Caco-2 (cell line): ENCODE measurements at regions not wholly inside any gene's neighbourhood (a gene's known extent, or its start where the extent isn't known, plus 50 kb on each side); places are given as distances from the start of the nearest gene placed in this dataset.

Experiments
- BruUV-seq: library from RNA; stranded (reverse); fragments of 400-500 nt; replicated peaks from 2 replicates; lab custom pipeline; 2021; lab: Mats Ljungman, UMichigan
- CTCF ChIA-PET: fragments of 300-600 bp; sonication (Branson Sonifier 250); formaldehyde crosslinking; loops from one replicate; lab custom pipeline; 2022; ENCODE audit warnings: antibody characterized with exemption; lab: Charles Lee
- POLR2A ChIA-PET: fragments of 300-600 bp; sonication (Branson Sonifier 250); formaldehyde crosslinking; loops from one replicate; lab custom pipeline; 2022; ENCODE audit warnings: antibody characterized with exemption; lab: Charles Lee
- DNase-seq, 2 experiments: peaks; one replicate each; pipeline versions ENCODE4 v3.0.0 to v3.0.0-alpha.2; 2020 to 2022
- H3K27me3 ChIP-seq: replicated peaks from 2 replicates; pipeline ENCODE4 v1.6.0; 2011; ENCODE audit warnings: low read length; ENCODE audit not compliant: control insufficient read depth, insufficient read depth
- H3K36me3 ChIP-seq: 2 replicates; pipeline ENCODE4 v1.5.1; 2011; ENCODE audit warnings: low read length; ENCODE audit not compliant: control insufficient read depth, insufficient read depth
- H3K4me1 ChIP-seq: fragments of 250-450 bp; sonication (Bioruptor Pico); 2 replicates; pipeline ENCODE4 v1.5.1; 2020; ENCODE audit warnings: mild to moderate bottlenecking
- H3K4me3 ChIP-seq: 2 replicates; pipeline ENCODE4 v1.5.1; 2011; ENCODE audit warnings: low read depth, mild to moderate bottlenecking, control low read depth, low read length
- H3K9me3 ChIP-seq: fragments of 250-450 bp; sonication (Bioruptor Pico); 2 replicates; pipeline ENCODE4 v1.5.1; 2020; ENCODE audit warnings: mild to moderate bottlenecking, moderate library complexity
- H3K27ac Mint-ChIP-seq: one replicate; pipeline ENCODE4 v1.8.0; 2022; ENCODE audit warnings: mixed read lengths; ENCODE audit not compliant: unreplicated experiment
- H3K27me3 Mint-ChIP-seq: one replicate; pipeline ENCODE4 v1.8.0; 2022; ENCODE audit warnings: mixed read lengths; ENCODE audit not compliant: insufficient read depth, unreplicated experiment
- H3K36me3 Mint-ChIP-seq: one replicate; pipeline ENCODE4 v1.8.0; 2022; ENCODE audit warnings: mild to moderate bottlenecking, mixed read lengths; ENCODE audit not compliant: insufficient read depth, unreplicated experiment
- H3K4me1 Mint-ChIP-seq: one replicate; pipeline ENCODE4 v1.8.0; 2022; ENCODE audit warnings: low read depth, mixed read lengths; ENCODE audit not compliant: unreplicated experiment
- H3K4me3 Mint-ChIP-seq: one replicate; pipeline ENCODE4 v1.8.0; 2022; ENCODE audit warnings: mild to moderate bottlenecking, moderate library complexity, mixed read lengths; ENCODE audit not compliant: unreplicated experiment
- H3K9me3 Mint-ChIP-seq: one replicate; pipeline ENCODE4 v1.8.0; 2022; ENCODE audit warnings: mixed read lengths; ENCODE audit not compliant: unreplicated experiment
- intact Hi-C: fragments of 100-400 bp; cut with micrococcal nuclease; formaldehyde crosslinking; loops from one replicate; pipeline ENCODE4 v1.10.0; 2022; ENCODE audit not compliant: unreplicated experiment
- TF ChIP-seq, protein P1 (sequence below), 2 experiments: fragments of 200-600 bp in 1 of 2; IDR thresholded peaks; 1 replicate in 1 of 2; 2 replicates in 1 of 2; pipeline versions ENCODE4 v1.5.1 to v1.8.0; 2011 to 2022; ENCODE audit warnings: antibody characterized with exemption in 1 of 2, control low read depth in 1 of 2, inconsistent platforms in 1 of 2, low read depth in 1 of 2, low read length in 1 of 2, mild to moderate bottlenecking in 1 of 2, moderate library complexity in 1 of 2; ENCODE audit not compliant: insufficient read depth in 1 of 2, severe bottlenecking in 1 of 2, unreplicated experiment in 1 of 2

GRCh38 chr7:41220266-41220665 is 482.6 kb downstream of the INHBA start:
- intact Hi-C loops: no loop called here
- no peaks in the 10 kb centered on the region for H3K27me3 Mint-ChIP-seq
- Histone ChIP-seq H3K4me3 (no peak overlapping the region), H3K36me3 (no peaks in the 10 kb centered on the region), H3K27me3 (no peaks in the 10 kb centered on the region), H3K4me1 (peaks cover 15% of the 10 kb centered on the region), H3K9me3 (no peaks in the 10 kb centered on the region)
- H3K4me1 Mint-ChIP-seq: peaks cover 10% of the 10 kb centered on the region
- H3K9me3 Mint-ChIP-seq: peaks cover 26% of the 10 kb centered on the region
- DNase-seq: no peak
- ChIA-PET CTCF (no interaction called here), POLR2A (no interaction called here)
- H3K27ac Mint-ChIP-seq: no peak overlapping the region
- H3K4me3 Mint-ChIP-seq: no peak overlapping the region
- no TSS peak for BruUV-seq
- TF ChIP-seq, protein P1, sequence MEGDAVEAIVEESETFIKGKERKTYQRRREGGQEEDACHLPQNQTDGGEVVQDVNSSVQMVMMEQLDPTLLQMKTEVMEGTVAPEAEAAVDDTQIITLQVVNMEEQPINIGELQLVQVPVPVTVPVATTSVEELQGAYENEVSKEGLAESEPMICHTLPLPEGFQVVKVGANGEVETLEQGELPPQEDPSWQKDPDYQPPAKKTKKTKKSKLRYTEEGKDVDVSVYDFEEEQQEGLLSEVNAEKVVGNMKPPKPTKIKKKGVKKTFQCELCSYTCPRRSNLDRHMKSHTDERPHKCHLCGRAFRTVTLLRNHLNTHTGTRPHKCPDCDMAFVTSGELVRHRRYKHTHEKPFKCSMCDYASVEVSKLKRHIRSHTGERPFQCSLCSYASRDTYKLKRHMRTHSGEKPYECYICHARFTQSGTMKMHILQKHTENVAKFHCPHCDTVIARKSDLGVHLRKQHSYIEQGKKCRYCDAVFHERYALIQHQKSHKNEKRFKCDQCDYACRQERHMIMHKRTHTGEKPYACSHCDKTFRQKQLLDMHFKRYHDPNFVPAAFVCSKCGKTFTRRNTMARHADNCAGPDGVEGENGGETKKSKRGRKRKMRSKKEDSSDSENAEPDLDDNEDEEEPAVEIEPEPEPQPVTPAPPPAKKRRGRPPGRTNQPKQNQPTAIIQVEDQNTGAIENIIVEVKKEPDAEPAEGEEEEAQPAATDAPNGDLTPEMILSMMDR (IDR thresholded peaks at IDR 0.05; ENCODE audit: insufficient read depth in 1 of 2, low read depth in 1 of 2, low read length in 1 of 2, severe bottlenecking in 1 of 2, unreplicated experiment in 1 of 2): no peak
- no peaks in the 10 kb centered on the region for H3K36me3 Mint-ChIP-seq

GRCh38 chr7:41219276-41219675 is 483.6 kb downstream of the INHBA start:
- Histone ChIP-seq H3K4me3 (no peak overlapping the region), H3K9me3 (no peaks in the 10 kb centered on the region), H3K4me1 (peaks cover 5% of the 10 kb centered on the region), H3K36me3 (no peaks in the 10 kb centered on the region), H3K27me3 (no peaks in the 10 kb centered on the region)
- Mint-ChIP-seq H3K27ac (no peak overlapping the region), H3K4me1 (peaks cover 10% of the 10 kb centered on the region), H3K9me3 (peaks cover 26% of the 10 kb centered on the region), H3K27me3 (no peaks in the 10 kb centered on the region), H3K4me3 (no peak overlapping the region), H3K36me3 (no peaks in the 10 kb centered on the region)
- intact Hi-C loops: no loop called here
- DNase-seq: no peak
- no TSS peak for BruUV-seq
- ChIA-PET CTCF (no interaction called here), POLR2A (no interaction called here)
- TF ChIP-seq, protein P1 (IDR thresholded peaks at IDR 0.05; ENCODE audit: insufficient read depth in 1 of 2, low read depth in 1 of 2, low read length in 1 of 2, severe bottlenecking in 1 of 2, unreplicated experiment in 1 of 2): no peak

DNA sequence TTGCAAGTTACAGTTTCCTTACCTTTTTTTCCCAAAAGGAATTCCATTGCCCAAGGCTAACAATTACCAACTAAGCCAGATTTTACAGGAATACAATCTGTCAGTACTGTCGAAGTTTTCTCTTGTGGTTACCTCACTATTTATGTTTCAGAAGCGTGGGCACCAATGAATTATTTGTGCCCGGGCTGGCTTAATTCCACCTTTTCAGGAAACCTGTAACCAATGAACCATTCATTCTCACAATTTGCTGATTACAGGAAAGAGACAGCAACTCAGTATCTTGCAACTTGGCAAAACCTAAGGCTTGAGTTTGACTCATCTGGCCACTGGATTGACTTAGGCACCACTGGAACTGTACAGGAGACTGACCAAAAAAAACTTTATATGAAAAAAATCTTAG is 485.6 kb downstream of the INHBA start:
- Mint-ChIP-seq H3K4me3 (no peak overlapping the region), H3K36me3 (no peaks in the 10 kb centered on the region), H3K27me3 (no peaks in the 10 kb centered on the region), H3K9me3 (peaks cover 19% of the 10 kb centered on the region), H3K27ac (no peak overlapping the region), H3K4me1 (peaks cover 3% of the 10 kb centered on the region)
- no TSS peak for BruUV-seq
- TF ChIP-seq, protein P1 (IDR thresholded peaks at IDR 0.05; ENCODE audit: insufficient read depth in 1 of 2, low read depth in 1 of 2, low read length in 1 of 2, severe bottlenecking in 1 of 2, unreplicated experiment in 1 of 2): no peak
- Histone ChIP-seq H3K4me1 (no peaks in the 10 kb centered on the region), H3K27me3 (no peaks in the 10 kb centered on the region), H3K9me3 (no peaks in the 10 kb centered on the region), H3K4me3 (no peak overlapping the region), H3K36me3 (no peaks in the 10 kb centered on the region)
- intact Hi-C loops: no loop called here
- no peak for DNase-seq
- POLR2A ChIA-PET: no interaction called here
- CTCF ChIA-PET: no interaction called here
